NCI-H2029 treated with DMSO at 0.1 percent for 48 hours (cell line): ENCODE measurements at regions not wholly inside any gene's neighbourhood (a gene's known extent, or its start where the extent isn't known, plus 50 kb on each side); places are given as distances from the start of the nearest gene placed in this dataset.
"Not testable (repeated sequence)": the region's sequence is repeated elsewhere in the genome, so short reads cannot be mapped to it uniquely, and the experiment has no call there.

ENCODE experiments used
- DNase-seq: peaks from one replicate; lab custom pipeline; 2025; lab: John Stamatoyannopoulos, UW

- no peak for DNase-seq
These were observed 307.3 kb downstream of the RAPGEF2 start for GRCh38 chr4:159410076-159410777.

GRCh38 chr4:159410891-159411290 is 308.0 kb downstream of the RAPGEF2 start:
- DNase-seq: no peak

DNA sequence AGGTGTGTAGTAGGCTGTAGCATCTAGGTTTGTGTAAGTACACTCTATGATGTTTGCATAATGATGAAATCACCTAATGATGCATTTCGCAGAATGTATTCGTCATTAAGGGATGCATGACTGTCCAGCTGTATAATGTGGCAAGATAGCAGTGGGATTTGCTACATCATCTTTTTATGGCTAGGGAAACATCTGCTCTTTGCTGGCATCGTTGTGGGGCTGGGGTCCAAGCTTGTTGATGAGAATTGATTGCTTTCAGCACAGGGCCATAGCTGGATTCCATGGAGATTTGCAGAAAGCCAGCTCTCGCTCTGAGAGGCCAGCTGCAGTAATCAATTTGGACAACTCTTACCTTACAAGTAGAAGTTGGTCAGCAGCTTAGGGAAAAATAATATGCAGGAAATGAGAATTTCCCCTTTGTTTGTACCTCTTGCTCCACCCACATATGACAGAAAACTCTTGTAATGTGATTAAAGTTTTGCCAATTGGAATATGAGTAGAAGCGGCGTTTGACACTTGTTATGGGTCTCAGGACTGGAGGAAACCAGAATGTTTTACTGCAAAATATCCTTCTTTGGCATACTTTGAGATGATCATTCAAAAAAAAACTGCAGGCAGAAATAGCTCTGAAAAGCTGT is 310.5 kb downstream of the RAPGEF2 start:
- DNase-seq: no peak

GRCh38 chr4:159414305-159414704 is 311.4 kb downstream of the RAPGEF2 start:
- DNase-seq: no peak

- DNase-seq: no peak
These were observed 313.2 kb downstream of the RAPGEF2 start for GRCh38 chr4:159416073-159416472.

GRCh38 chr4:159416996-159417395 is 314.1 kb downstream of the RAPGEF2 start:
- DNase-seq: no peak

DNA sequence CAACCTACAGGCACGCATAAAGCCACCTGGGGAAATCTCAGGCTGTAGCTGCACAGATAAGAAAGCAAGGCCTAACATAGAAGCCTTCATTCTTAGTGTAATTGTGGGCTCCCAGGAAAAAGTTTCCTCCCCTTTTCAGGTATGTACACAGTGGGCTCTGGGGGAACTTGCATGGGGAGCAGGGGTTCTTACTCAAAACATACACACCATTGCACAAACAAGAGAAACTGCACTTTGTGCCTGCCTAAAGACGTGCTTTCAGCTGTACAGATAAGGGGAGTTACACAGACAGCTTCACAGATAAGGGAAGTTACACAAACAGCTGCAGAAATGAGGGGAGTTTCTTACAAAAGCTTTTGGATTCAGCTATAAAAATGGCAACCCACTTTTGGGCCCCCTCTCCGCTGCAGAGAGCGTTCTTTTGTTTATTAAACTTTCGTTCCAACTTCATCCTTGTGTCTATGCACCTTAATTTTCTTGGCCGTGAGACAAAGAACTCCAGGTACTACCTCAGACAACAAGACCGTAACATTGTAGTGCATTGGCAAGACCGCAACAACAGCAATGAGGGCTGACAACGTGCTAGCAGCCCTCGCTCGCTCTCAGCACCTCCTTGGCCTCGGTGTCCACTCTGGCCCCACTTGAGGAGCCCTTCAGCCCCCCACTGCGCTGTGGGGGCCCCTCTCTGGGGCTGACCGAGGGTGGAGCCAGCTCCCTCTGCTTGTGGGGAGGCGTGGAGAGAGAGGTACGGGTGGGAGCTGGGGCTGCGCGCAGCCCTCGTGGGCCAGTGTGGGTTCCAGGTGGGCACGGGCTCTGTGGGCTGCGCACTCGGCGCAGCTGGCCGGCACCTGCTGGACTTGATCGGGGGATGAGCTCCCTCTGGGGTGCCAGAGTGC is 317.5 kb downstream of the RAPGEF2 start:
- no peak for DNase-seq

- DNase-seq: not testable (repeated sequence)
These were observed 318.2 kb downstream of the RAPGEF2 start for GRCh38 chr4:159421058-159421419.

DNA sequence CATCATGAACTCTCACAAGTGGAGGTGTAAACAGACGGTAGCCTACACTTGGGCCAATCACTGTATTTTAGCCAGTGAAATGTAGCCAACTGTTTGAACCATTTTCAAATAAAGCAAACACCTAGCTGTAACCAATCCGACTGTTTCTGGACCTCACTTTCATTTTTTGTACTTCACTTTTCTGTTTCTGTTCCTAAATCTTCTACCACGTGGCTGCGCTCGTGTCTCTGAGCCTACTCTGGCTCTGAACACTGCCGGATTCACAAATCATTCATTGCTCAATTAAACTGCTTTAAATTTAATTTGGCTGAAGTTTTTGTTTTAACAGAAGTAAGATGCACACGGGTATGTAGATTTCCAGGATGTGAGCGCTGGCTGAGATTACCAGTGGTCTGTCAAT is 319.1 kb downstream of the RAPGEF2 start:
- DNase-seq: no peak

DNA sequence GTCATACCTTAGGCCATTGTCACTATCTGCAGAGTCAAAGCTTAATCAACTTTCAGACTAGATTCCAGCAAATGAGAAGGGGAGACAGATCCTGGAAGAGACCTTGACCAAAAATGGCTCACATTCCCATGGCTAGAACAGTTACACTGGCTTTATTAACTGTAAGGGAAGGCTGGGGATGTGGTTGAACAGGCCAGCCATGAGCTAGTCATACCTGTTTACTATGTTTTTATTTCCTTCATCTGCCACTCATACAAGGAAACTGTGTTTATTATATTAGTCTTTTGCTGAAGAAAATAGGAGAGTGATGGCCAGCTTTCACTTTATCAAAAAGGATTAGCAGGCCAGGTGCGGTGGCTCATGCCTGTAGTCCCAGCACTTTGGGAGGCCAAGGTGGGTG is 319.7 kb downstream of the RAPGEF2 start:
- DNase-seq: no peak

DNA sequence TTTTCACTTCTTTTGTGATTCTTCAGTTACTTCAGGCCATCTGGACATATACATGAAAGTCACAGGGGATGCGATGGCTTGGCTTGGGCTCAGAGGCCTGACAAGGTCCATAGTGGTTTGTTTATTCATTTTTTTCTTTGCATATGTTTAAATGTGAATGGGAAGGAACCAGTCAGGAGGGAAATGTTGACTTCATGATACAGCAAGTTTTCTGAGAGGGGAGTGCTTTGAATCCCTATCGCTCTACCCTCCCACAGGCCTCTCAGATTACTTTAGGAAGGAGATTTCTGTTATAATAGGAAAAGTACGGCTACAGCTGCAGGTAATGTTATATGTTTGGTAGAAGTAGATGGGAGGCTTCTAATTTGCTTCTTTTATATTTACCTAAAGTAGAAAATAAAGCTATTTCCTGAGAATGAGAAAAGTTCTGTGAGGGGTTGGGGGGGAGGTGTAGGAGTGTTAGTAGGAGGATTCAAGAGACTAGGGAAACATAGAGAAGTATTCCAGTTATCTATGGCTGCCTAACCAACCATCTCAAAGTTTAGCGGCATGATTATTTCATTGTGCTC is 322.9 kb downstream of the RAPGEF2 start:
- no peak for DNase-seq

DNA sequence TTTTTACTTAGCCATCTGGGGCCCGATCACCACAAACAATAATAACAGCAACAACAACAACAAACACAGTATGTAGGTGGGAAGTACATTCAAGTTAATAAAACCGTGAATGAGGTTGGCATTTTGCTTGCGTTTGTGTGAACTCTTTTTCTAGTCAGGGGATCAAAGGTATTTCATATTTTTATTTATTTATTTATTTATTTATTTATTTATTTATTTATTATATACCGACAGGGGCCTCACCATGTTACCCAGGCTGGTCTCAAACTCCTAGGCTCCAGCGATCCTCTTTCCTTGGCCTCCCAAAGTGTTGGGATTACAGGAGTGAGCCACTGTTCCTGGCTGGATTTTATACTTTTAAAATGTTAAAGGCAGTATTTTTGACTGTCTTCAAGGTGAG is 325.4 kb downstream of the RAPGEF2 start:
- DNase-seq: no peak

- no peak for DNase-seq
These were observed 326.3 kb downstream of the RAPGEF2 start for GRCh38 chr4:159428975-159429692.

DNA sequence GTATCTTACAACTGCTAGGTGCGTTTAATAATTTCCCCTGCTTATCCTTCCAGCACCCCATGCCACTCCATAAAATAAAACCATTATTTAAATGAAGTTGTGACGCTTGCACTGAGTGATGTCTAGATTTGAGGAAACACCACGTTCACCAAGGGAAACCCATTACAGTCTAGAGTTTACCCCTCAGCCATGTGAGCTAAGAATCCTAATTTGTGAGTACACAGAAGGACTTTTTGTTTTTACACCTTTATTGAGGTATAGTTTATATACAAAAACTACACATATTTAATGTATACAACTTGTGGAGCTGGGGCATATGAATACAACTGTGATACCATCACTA is 326.8 kb downstream of the RAPGEF2 start:
- no peak for DNase-seq

GRCh38 chr4:159430896-159431295 is 328.0 kb downstream of the RAPGEF2 start:
- no peak for DNase-seq

- DNase-seq: no peak
These were observed 329.6 kb downstream of the RAPGEF2 start for GRCh38 chr4:159432436-159432835.

DNA sequence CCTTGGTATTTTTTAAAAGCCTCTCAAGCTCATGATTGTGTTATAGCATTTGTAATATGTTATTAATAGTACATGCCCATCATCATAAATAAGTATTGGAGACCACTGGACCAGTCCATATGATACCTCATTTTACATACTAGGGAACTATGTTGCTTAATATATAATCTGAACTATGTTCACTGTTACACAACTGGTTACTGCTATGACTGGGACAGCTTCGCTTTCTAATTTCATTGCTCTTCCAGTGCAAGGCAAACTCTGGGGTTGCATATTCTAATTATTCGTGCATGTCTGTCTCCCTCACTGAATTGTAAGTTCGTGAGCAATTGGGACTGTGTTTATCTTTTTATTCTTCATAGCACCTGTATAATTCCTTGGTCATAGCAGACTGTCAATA is 330.5 kb downstream of the RAPGEF2 start:
- no peak for DNase-seq

- no peak for DNase-seq
These were observed 331.4 kb downstream of the RAPGEF2 start for GRCh38 chr4:159434114-159434870.

GRCh38 chr4:159434871-159435241 is 332.0 kb downstream of the RAPGEF2 start:
- no peak for DNase-seq

DNA sequence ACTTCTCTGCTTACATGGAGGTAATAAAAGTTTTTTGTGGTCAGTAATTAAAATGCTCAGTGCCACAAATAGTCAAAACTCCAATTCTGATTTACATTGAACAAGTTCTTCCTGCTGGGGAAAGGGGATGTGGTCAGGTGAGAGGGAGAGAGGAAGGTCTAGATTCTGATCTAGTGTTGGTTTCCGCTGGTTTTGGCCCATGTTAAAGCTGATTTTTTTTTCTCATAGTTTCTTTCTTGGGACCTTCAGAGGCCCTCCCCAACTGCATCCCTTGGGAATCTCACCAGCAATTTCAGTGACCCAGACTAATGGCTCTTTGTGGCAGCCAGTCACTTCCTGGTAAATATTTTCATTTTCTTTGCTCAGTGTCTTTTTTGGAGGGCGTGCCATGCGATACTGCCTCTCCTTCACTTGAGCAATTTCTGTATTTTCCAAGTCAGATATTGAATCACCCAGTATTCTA is 332.7 kb downstream of the RAPGEF2 start:
- DNase-seq: no peak

GRCh38 chr4:159443975-159444374 is 341.1 kb downstream of the RAPGEF2 start:
- no peak for DNase-seq
